H9 (cell line): ENCODE measurements at regions not wholly inside any gene's neighbourhood (a gene's known extent, or its start where the extent isn't known, plus 50 kb on each side); places are given as distances from the start of the nearest gene placed in this dataset.

Experiments used
- DNase-seq: peaks from one replicate; pipeline ENCODE4 v3.0.0-alpha.2; 2017
- H2AFZ ChIP-seq: one replicate; pipeline ENCODE4 v1.6.1; 2013; ENCODE audit warnings: mild to moderate bottlenecking, low read length, control low read depth, moderate library complexity
- H2AK5ac ChIP-seq: 2 replicates; pipeline ENCODE4 v1.6.1; 2013; ENCODE audit warnings: low read length, control low read depth, mixed read lengths; ENCODE audit not compliant: insufficient read length
- H2BK120ac ChIP-seq: one replicate; pipeline ENCODE4 v1.6.1; 2013; ENCODE audit warnings: low read depth, mild to moderate bottlenecking, low read length, control low read depth, inconsistent platforms; ENCODE audit not compliant: poor library complexity, severe bottlenecking
- H2BK12ac ChIP-seq: 2 replicates; pipeline ENCODE4 v1.6.1; 2013; ENCODE audit warnings: low read length, control low read depth, mixed read lengths, low read depth; ENCODE audit not compliant: insufficient read length
- H2BK15ac ChIP-seq: 2 replicates; pipeline ENCODE4 v1.6.1; 2013; ENCODE audit warnings: low read depth, low read length, control low read depth
- H2BK20ac ChIP-seq: one replicate; pipeline ENCODE4 v1.6.1; 2013; ENCODE audit warnings: low read depth, mild to moderate bottlenecking, low read length, control low read depth, inconsistent platforms; ENCODE audit not compliant: poor library complexity, severe bottlenecking
- H2BK5ac ChIP-seq: 2 replicates; pipeline ENCODE4 v1.6.1; 2013; ENCODE audit warnings: low read length, control low read depth, mixed read lengths; ENCODE audit not compliant: insufficient read length
- H3K14ac ChIP-seq: 2 replicates; pipeline ENCODE4 v1.6.1; 2013; ENCODE audit warnings: low read length, control low read depth; ENCODE audit not compliant: insufficient read depth
- H3K18ac ChIP-seq: 2 replicates; pipeline ENCODE4 v1.6.1; 2013; ENCODE audit warnings: low read depth, mild to moderate bottlenecking, mixed read lengths, low read length, control low read depth; ENCODE audit not compliant: insufficient read length
- H3K23ac ChIP-seq: 2 replicates; pipeline ENCODE4 v1.6.1; 2013; ENCODE audit warnings: low read length, control low read depth, mixed read lengths, low read depth; ENCODE audit not compliant: insufficient read length
- H3K23me2 ChIP-seq: 2 replicates; pipeline ENCODE4 v1.6.1; 2013; ENCODE audit warnings: low read depth, mild to moderate bottlenecking, mixed read lengths, low read length, control low read depth; ENCODE audit not compliant: insufficient read length, poor library complexity, severe bottlenecking
- H3K27ac ChIP-seq: 2 replicates; pipeline ENCODE4 v1.5.1; 2013; ENCODE audit warnings: low read length, control low read depth, mixed read lengths, low read depth; ENCODE audit not compliant: insufficient read length
- H3K27me3 ChIP-seq: 2 replicates; pipeline ENCODE4 v1.6.1; 2013; ENCODE audit warnings: low read length, control low read depth, inconsistent platforms; ENCODE audit not compliant: insufficient read depth
- H3K4ac ChIP-seq: 2 replicates; pipeline ENCODE4 v1.6.1; 2013; ENCODE audit warnings: low read depth, mild to moderate bottlenecking, control low read depth, inconsistent platforms, low read length, moderate library complexity
- H3K4me1 ChIP-seq: 2 replicates; pipeline ENCODE4 v1.6.1; 2013; ENCODE audit warnings: low read length, control low read depth, inconsistent platforms; ENCODE audit not compliant: insufficient read depth
- H3K4me2 ChIP-seq: 2 replicates; pipeline ENCODE4 v1.6.1; 2013; ENCODE audit warnings: low read length, control low read depth, mixed read lengths; ENCODE audit not compliant: insufficient read length, insufficient read depth
- H3K56ac ChIP-seq: 2 replicates; pipeline ENCODE4 v1.6.1; 2013; ENCODE audit warnings: low read depth, mild to moderate bottlenecking, mixed read lengths, low read length, control low read depth; ENCODE audit not compliant: insufficient read length
- H3K79me1 ChIP-seq: 2 replicates; pipeline ENCODE4 v1.6.1; 2013; ENCODE audit warnings: low read depth, mild to moderate bottlenecking, moderate library complexity, low read length, control low read depth, inconsistent platforms; ENCODE audit not compliant: insufficient read depth, poor library complexity, severe bottlenecking
- H3K79me2 ChIP-seq: 2 replicates; pipeline ENCODE4 v1.6.1; 2013; ENCODE audit warnings: low read length, control low read depth, inconsistent platforms; ENCODE audit not compliant: insufficient read depth
- H3K9ac ChIP-seq: 2 replicates; pipeline ENCODE4 v1.6.1; 2013; ENCODE audit warnings: low read length, control low read depth, mixed read lengths; ENCODE audit not compliant: insufficient read length; ENCODE audit errors: extremely low read depth
- H3K9me3 ChIP-seq: one replicate; pipeline ENCODE4 v1.6.1; 2013; ENCODE audit warnings: low read depth, low read length, inconsistent platforms; ENCODE audit not compliant: control insufficient read depth
- H3T11ph ChIP-seq: one replicate; pipeline ENCODE4 v1.6.1; 2013; ENCODE audit warnings: mild to moderate bottlenecking, low read length, control low read depth, inconsistent platforms
- H4K20me1 ChIP-seq: one replicate; pipeline ENCODE4 v1.6.1; 2013; ENCODE audit not compliant: control insufficient read depth, insufficient read length, insufficient read depth
- H4K5ac ChIP-seq: 2 replicates; pipeline ENCODE4 v1.6.1; 2013; ENCODE audit warnings: low read depth, mild to moderate bottlenecking, mixed read lengths, low read length, control low read depth; ENCODE audit not compliant: insufficient read length
- H4K8ac ChIP-seq: replicated peaks from 2 replicates; pipeline ENCODE4 v1.6.1; 2013; ENCODE audit warnings: low read length, control low read depth, mixed read lengths, low read depth; ENCODE audit not compliant: insufficient read length
- H4K91ac ChIP-seq: 2 replicates; pipeline ENCODE4 v1.6.1; 2013; ENCODE audit warnings: low read depth, mild to moderate bottlenecking, moderate library complexity, mixed read lengths, low read length, control low read depth; ENCODE audit not compliant: insufficient read length
- H3K27ac Mint-ChIP-seq, 3 experiments: 2 replicates in 2 of 3; 3 replicates in 1 of 3; pipeline ENCODE4 v1.8.0; 2020 to 2021; ENCODE audit warnings: mixed read lengths in 3 of 3, mild to moderate bottlenecking in 1 of 3, moderate library complexity in 1 of 3
- H3K27me3 Mint-ChIP-seq: 2 replicates; pipeline ENCODE4 v1.8.0; 2021; ENCODE audit warnings: low read depth, mild to moderate bottlenecking, moderate library complexity, mixed read lengths
- H3K36me3 Mint-ChIP-seq, 3 experiments: 2 replicates in 2 of 3; 3 replicates in 1 of 3; pipeline ENCODE4 v1.8.0; 2020 to 2021; ENCODE audit warnings: low read depth in 3 of 3, mixed read lengths in 3 of 3; ENCODE audit not compliant: insufficient read depth in 1 of 3
- H3K4me1 Mint-ChIP-seq, 2 experiments: 2 replicates each; pipeline ENCODE4 v1.8.0; 2020; ENCODE audit warnings: mixed read lengths in 2 of 2
- H3K4me3 Mint-ChIP-seq, 2 experiments: 2 replicates in 1 of 2; 3 replicates in 1 of 2; pipeline ENCODE4 v1.8.0; 2020 to 2021; ENCODE audit warnings: mild to moderate bottlenecking in 2 of 2, mixed read lengths in 2 of 2, moderate library complexity in 1 of 2
- H3K9me3 Mint-ChIP-seq, 2 experiments: 2 replicates in 1 of 2; 3 replicates in 1 of 2; pipeline ENCODE4 v1.8.0; 2020; ENCODE audit warnings: mild to moderate bottlenecking in 2 of 2, mixed read lengths in 2 of 2, moderate library complexity in 1 of 2
- WGBS: extraction: QIAGEN DNeasy Blood & Tissue Kit; methylation state at CpG from one replicate; pipeline ENCODE4 v1.1.7; 2013; ENCODE audit warnings: missing lambda C conversion rate, low lambda C conversion rate, mixed read lengths; ENCODE audit not compliant: insufficient read length; ENCODE audit errors: extremely low coverage; 5-methylcytosine and 5-hydroxymethylcytosine counted together
- TF ChIP-seq, protein P1 (sequence below): fragments of 200-600 bp; sonication (generic); conservative IDR thresholded peaks from 3 replicates; pipeline ENCODE4 v1.8.0; 2021; ENCODE audit warnings: antibody characterized with exemption, mild to moderate bottlenecking

DNA sequence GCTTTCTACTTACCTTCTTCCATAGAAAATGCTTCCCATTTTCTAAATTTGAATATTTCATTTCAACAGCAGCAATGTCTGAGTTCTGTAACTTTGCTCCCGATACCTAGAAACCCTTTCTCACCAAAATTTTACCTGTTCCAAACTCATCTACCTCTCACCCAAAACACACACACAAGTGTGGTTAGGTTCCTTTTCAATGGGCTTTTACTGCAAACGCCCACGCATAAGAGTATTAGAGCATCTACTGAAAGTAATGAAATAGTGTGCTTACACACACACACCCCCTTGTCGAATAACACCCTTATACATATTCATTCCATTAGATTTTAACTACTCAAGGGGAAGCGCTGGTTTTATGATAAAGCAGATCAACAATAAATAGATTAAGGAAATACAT lies 610.3 kb upstream of the AADAT start:
- Histone ChIP-seq H3K56ac (no peak overlapping the region), H3K18ac (no peak overlapping the region)
- H3K4me1 Mint-ChIP-seq = peaks cover 0 to 3% of the 10 kb centered on the region in 2 experiments; a peak in 1 of 4 replicates

More for the DNA sequence above, 610.3 kb upstream of the AADAT start:
- Histone ChIP-seq H2BK15ac (no peak overlapping the region), H2AK5ac (no peak overlapping the region), H3K27ac (no peak overlapping the region), H3K4ac (no peak overlapping the region), H3K4me1 (no peaks in the 10 kb centered on the region), H2BK120ac (no peak overlapping the region), H4K91ac (no peak overlapping the region), H2BK20ac (no peak overlapping the region), H4K8ac (no peak overlapping the region), H3K14ac (no peak overlapping the region), H3K23me2 (no peaks in the 10 kb centered on the region), H2AFZ (no peak overlapping the region), H4K20me1 (no peaks in the 10 kb centered on the region), H4K5ac (no peak overlapping the region), H2BK12ac (no peak overlapping the region), H3K9ac (no peak overlapping the region), H2BK5ac (no peak overlapping the region), H3K79me2 (no peaks in the 10 kb centered on the region), H3K79me1 (no peaks in the 10 kb centered on the region), H3K27me3 (no peaks in the 10 kb centered on the region), H3K4me2 (no peak overlapping the region), H3K9me3 (no peaks in the 10 kb centered on the region), H3K23ac (no peak overlapping the region), H3T11ph (no peak overlapping the region)
- Mint-ChIP-seq H3K36me3 (no peaks in the 10 kb centered on the region), H3K9me3 (no peaks in the 10 kb centered on the region), H3K27ac (no peak overlapping the region), H3K27me3 (no peaks in the 10 kb centered on the region), H3K4me3 (no peak overlapping the region)
- WGBS = no CpG with 5 or more reads among the region's 5 CpGs
- TF ChIP-seq, protein P1, sequence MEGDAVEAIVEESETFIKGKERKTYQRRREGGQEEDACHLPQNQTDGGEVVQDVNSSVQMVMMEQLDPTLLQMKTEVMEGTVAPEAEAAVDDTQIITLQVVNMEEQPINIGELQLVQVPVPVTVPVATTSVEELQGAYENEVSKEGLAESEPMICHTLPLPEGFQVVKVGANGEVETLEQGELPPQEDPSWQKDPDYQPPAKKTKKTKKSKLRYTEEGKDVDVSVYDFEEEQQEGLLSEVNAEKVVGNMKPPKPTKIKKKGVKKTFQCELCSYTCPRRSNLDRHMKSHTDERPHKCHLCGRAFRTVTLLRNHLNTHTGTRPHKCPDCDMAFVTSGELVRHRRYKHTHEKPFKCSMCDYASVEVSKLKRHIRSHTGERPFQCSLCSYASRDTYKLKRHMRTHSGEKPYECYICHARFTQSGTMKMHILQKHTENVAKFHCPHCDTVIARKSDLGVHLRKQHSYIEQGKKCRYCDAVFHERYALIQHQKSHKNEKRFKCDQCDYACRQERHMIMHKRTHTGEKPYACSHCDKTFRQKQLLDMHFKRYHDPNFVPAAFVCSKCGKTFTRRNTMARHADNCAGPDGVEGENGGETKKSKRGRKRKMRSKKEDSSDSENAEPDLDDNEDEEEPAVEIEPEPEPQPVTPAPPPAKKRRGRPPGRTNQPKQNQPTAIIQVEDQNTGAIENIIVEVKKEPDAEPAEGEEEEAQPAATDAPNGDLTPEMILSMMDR = no peak
- DNase-seq = no peak
